ENCODE measurements at regions not wholly inside any gene's neighbourhood (a gene's known extent, or its start where the extent isn't known, plus 50 kb on each side); places are given as distances from the start of the nearest gene placed in this dataset.

DNA sequence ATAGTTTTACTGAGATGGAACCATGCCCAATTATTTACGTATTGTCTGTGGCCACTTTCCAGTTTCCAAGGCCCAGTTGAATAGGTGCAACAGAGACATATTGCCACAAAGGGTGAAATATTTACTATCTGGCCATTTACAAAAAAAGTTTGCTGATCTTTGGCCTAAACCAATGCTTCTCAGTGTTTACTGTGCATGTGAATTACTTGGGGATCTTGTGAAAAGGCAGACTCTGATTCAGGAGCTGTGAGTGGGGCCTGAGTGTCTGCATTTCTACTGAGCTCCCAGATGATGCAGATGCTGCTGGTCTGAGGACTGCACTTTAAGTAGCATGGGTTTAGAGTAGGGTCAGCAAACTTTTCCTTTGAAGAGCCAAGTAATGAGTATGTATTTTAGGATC, 94.1 kb upstream of the PDE5A start:
- Mint-ChIP-seq H3K9me3 (ENCODE audit: unreplicated experiment) (peaks cover 27% of the 10 kb centered on the region), H3K4me3 (ENCODE audit: unreplicated experiment) (no peak overlapping the region)
- TF ChIP-seq, protein P1, sequence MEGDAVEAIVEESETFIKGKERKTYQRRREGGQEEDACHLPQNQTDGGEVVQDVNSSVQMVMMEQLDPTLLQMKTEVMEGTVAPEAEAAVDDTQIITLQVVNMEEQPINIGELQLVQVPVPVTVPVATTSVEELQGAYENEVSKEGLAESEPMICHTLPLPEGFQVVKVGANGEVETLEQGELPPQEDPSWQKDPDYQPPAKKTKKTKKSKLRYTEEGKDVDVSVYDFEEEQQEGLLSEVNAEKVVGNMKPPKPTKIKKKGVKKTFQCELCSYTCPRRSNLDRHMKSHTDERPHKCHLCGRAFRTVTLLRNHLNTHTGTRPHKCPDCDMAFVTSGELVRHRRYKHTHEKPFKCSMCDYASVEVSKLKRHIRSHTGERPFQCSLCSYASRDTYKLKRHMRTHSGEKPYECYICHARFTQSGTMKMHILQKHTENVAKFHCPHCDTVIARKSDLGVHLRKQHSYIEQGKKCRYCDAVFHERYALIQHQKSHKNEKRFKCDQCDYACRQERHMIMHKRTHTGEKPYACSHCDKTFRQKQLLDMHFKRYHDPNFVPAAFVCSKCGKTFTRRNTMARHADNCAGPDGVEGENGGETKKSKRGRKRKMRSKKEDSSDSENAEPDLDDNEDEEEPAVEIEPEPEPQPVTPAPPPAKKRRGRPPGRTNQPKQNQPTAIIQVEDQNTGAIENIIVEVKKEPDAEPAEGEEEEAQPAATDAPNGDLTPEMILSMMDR (IDR thresholded peaks at IDR 0.05), result no peak

DNA sequence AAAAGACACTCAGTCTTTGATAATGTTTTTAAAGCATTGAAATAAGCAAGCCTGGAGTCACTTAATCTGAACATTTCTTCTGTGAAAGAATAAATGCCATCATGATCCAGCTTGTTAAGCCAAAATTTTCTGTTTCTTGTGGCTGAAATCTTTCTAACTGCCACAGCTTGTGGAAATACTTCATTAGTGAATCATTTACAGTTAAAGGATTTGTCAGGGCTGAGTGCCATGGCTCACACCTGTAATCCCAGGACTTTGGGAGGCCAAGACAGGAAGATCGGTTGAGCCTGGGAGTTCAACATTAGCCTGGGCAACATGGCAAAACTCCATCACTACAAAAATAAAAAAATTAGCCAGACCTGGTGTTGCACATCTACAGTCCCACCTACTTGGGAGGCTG, 93.3 kb upstream of the PDE5A start:
- Mint-ChIP-seq H3K27me3 (ENCODE audit: unreplicated experiment) (no peaks in the 10 kb centered on the region), H3K4me1 (ENCODE audit: unreplicated experiment) (peaks cover 14% of the 10 kb centered on the region), H3K36me3 (ENCODE audit: unreplicated experiment) (peaks cover 5% of the 10 kb centered on the region), H3K4me3 (ENCODE audit: unreplicated experiment) (no peak overlapping the region), H3K9me3 (ENCODE audit: unreplicated experiment) (peaks cover 32% of the 10 kb centered on the region), H3K27ac (ENCODE audit: unreplicated experiment) (no peak overlapping the region)
- no peak for DNase-seq (ENCODE audit: extremely low spot score, unreplicated experiment)
- TF ChIP-seq, protein P1 (IDR thresholded peaks at IDR 0.05), result no peak

More for the DNA sequence above, 94.1 kb upstream of the PDE5A start:
- DNase-seq (ENCODE audit: extremely low spot score, unreplicated experiment), result no peak
- peaks cover 17% of the 10 kb centered on the region for H3K4me1 Mint-ChIP-seq (ENCODE audit: unreplicated experiment)
- H3K27ac Mint-ChIP-seq (ENCODE audit: unreplicated experiment), result no peak overlapping the region
- no peaks in the 10 kb centered on the region for H3K27me3 Mint-ChIP-seq (ENCODE audit: unreplicated experiment)
- peaks cover 5% of the 10 kb centered on the region for H3K36me3 Mint-ChIP-seq (ENCODE audit: unreplicated experiment)

DNA sequence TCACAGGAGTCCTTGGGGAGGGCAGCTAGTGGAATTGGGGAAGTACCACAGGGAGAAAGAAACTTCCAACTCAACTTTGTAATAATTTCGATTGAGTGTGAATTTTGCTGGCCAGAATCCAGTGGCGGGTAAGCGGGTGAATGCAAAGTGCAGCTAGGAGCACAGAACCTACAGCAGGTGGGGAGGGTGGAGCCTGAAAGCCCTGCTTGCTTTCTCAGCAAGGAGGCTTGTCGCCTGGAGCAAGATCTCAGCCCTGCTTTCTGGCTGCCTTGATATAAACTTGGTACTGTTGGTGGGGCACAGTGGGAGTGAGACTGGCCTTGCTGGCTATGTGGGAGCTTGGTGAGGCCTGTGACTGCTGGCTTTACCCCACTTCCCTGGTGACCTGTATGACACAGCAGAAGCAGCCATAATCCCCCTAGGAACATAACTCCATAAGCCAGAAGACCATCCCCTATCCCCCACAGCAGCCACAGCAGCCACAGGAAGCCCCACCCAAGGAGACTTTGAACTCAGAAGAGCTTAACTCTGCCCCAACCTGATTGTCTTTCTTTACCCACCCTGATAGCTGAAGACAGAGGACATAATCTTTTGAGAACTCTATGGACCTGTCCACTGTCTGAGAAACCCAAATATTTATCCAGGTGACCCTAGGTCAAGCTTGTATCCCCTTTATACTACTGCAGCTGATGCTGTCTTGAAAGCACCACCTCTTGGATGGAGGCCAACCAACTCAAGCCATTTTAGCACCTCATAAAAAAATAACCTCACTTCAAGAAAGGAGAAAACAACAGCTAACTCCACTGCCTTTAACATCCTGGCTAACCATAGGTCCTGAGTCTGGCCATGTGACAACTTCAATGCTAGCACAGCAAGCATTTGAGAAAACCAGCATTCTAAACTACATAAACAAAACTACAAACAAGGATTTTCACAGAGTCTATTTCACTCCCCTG, 87.2 kb upstream of the PDE5A start:
- no peak overlapping the region for H3K27ac Mint-ChIP-seq (ENCODE audit: unreplicated experiment)
- TF ChIP-seq, protein P1 (IDR thresholded peaks at IDR 0.05), result no peak
- H3K9me3 Mint-ChIP-seq (ENCODE audit: unreplicated experiment), result peaks cover 40% of the 10 kb centered on the region

DNA sequence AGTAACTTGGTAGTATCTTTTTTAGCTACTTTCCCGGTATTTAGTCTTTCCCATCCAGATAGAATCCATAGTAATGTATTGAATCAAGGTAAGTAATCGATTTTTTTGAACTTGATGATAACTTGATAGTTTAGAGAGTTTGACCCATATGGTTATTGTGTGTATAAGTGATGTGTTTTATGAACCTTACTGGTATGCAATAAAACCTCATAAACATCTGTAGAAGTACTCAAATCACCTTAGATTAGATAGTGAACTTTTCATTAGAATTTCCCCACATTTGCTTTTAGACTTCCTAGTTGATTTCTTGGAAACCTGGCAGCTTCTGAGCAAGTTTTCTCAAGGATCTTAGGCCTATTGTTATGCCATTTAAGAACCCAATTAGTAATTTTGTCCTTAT, 80.8 kb upstream of the PDE5A start:
- H3K9me3 Mint-ChIP-seq (ENCODE audit: unreplicated experiment), result peaks cover 5% of the 10 kb centered on the region
- TF ChIP-seq, protein P1 (IDR thresholded peaks at IDR 0.05), result no peak
- no peak overlapping the region for H3K27ac Mint-ChIP-seq (ENCODE audit: unreplicated experiment)
- H3K4me3 Mint-ChIP-seq (ENCODE audit: unreplicated experiment), result no peak overlapping the region
- H3K27me3 Mint-ChIP-seq (ENCODE audit: unreplicated experiment), result no peaks in the 10 kb centered on the region
- DNase-seq (ENCODE audit: extremely low spot score, unreplicated experiment), result no peak
- no peaks in the 10 kb centered on the region for H3K36me3 Mint-ChIP-seq (ENCODE audit: unreplicated experiment)
- H3K4me1 Mint-ChIP-seq (ENCODE audit: unreplicated experiment), result peaks cover 5% of the 10 kb centered on the region

More for the DNA sequence above, 87.2 kb upstream of the PDE5A start:
- H3K4me1 Mint-ChIP-seq (ENCODE audit: unreplicated experiment), result no peaks in the 10 kb centered on the region
- no peak for DNase-seq (ENCODE audit: extremely low spot score, unreplicated experiment)
- no peak overlapping the region for H3K4me3 Mint-ChIP-seq (ENCODE audit: unreplicated experiment)
- no peaks in the 10 kb centered on the region for H3K27me3 Mint-ChIP-seq (ENCODE audit: unreplicated experiment)
- peaks cover 5% of the 10 kb centered on the region for H3K36me3 Mint-ChIP-seq (ENCODE audit: unreplicated experiment)

DNA sequence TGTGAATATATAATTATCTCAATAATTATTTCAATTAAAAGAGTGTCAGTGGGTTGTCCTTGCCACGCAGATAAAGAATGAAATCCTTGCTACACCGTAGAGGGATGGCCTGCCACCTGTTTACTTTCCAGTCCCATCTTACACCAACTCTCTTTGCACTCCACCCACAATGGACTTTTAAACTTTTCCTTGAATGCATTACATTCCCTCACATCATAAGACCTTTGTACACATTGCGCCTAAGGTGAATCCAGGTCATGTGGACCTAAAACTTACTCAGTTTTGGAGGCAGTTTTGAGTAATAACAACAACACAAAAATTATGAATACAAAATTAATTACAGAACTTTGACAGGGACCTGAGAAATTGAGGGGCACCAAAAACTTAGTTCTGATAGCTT, 78.7 kb upstream of the PDE5A start:
- H3K27ac Mint-ChIP-seq (ENCODE audit: unreplicated experiment), result no peak overlapping the region
- TF ChIP-seq, protein P1 (IDR thresholded peaks at IDR 0.05), result no peak

More for the DNA sequence above, 78.7 kb upstream of the PDE5A start:
- Mint-ChIP-seq H3K4me3 (ENCODE audit: unreplicated experiment) (no peak overlapping the region), H3K27me3 (ENCODE audit: unreplicated experiment) (no peaks in the 10 kb centered on the region), H3K4me1 (ENCODE audit: unreplicated experiment) (peaks cover 5% of the 10 kb centered on the region), H3K9me3 (ENCODE audit: unreplicated experiment) (peaks cover 5% of the 10 kb centered on the region), H3K36me3 (ENCODE audit: unreplicated experiment) (no peaks in the 10 kb centered on the region)
- DNase-seq (ENCODE audit: extremely low spot score, unreplicated experiment), result no peak
